CD4-positive, alpha-beta T cell treated with Interleukin-15 for 1 hour (primary cell): ENCODE measurements at regions not wholly inside any gene's neighbourhood (a gene's known extent, or its start where the extent isn't known, plus 50 kb on each side); places are given as distances from the start of the nearest gene placed in this dataset.

ENCODE experiments used
- DNase-seq: peaks from one replicate; pipeline ENCODE4 v3.0.0-alpha.2; 2020

- no peak for DNase-seq
These were observed 216.0 kb upstream of the SERP2 start for GRCh38 chr13:44157606-44158005.

- no peak for DNase-seq
These were observed 215.5 kb upstream of the SERP2 start for GRCh38 chr13:44158098-44158521.

- no peak for DNase-seq
These were observed 214.6 kb upstream of the SERP2 start for GRCh38 chr13:44158881-44159632.

GRCh38 chr13:44159633-44160279, 213.9 kb upstream of the SERP2 start:
- no peak for DNase-seq

- no peak for DNase-seq
These were observed 212.9 kb upstream of the SERP2 start for GRCh38 chr13:44160591-44161191.

- DNase-seq = no peak
These were observed 210.5 kb upstream of the SERP2 start for GRCh38 chr13:44163108-44163507.

GRCh38 chr13:44165221-44165888, 208.3 kb upstream of the SERP2 start:
- DNase-seq = no peak

- DNase-seq = no peak
These were observed 207.6 kb upstream of the SERP2 start for GRCh38 chr13:44165889-44166496.

GRCh38 chr13:44169018-44169911, 204.4 kb upstream of the SERP2 start:
- no peak for DNase-seq

- no peak for DNase-seq
These were observed 202.9 kb upstream of the SERP2 start for GRCh38 chr13:44170731-44171130.

GRCh38 chr13:44171156-44171555, 202.5 kb upstream of the SERP2 start:
- no peak for DNase-seq

- DNase-seq = no peak
These were observed 201.8 kb upstream of the SERP2 start for GRCh38 chr13:44171861-44172260.

- no peak for DNase-seq
These were observed 201.3 kb upstream of the SERP2 start for GRCh38 chr13:44172281-44172810.

GRCh38 chr13:44174769-44175425, 198.7 kb upstream of the SERP2 start:
- no peak for DNase-seq

- no peak for DNase-seq
These were observed 197.5 kb upstream of the SERP2 start for GRCh38 chr13:44176173-44176572.

- no peak for DNase-seq
These were observed 192.6 kb upstream of the SERP2 start for GRCh38 chr13:44180876-44181536.

GRCh38 chr13:44181931-44182330, 191.7 kb upstream of the SERP2 start:
- no peak for DNase-seq

GRCh38 chr13:44184740-44185139, 188.9 kb upstream of the SERP2 start:
- no peak for DNase-seq

GRCh38 chr13:44188257-44188656, 185.4 kb upstream of the SERP2 start:
- DNase-seq = no peak

GRCh38 chr13:44189085-44189484, 184.5 kb upstream of the SERP2 start:
- DNase-seq = no peak

GRCh38 chr13:44191103-44191502, 182.5 kb upstream of the SERP2 start:
- DNase-seq = no peak
